ENCODE measurements at regions not wholly inside any gene's neighbourhood (a gene's known extent, or its start where the extent isn't known, plus 50 kb on each side); places are given as distances from the start of the nearest gene placed in this dataset.

DNA sequence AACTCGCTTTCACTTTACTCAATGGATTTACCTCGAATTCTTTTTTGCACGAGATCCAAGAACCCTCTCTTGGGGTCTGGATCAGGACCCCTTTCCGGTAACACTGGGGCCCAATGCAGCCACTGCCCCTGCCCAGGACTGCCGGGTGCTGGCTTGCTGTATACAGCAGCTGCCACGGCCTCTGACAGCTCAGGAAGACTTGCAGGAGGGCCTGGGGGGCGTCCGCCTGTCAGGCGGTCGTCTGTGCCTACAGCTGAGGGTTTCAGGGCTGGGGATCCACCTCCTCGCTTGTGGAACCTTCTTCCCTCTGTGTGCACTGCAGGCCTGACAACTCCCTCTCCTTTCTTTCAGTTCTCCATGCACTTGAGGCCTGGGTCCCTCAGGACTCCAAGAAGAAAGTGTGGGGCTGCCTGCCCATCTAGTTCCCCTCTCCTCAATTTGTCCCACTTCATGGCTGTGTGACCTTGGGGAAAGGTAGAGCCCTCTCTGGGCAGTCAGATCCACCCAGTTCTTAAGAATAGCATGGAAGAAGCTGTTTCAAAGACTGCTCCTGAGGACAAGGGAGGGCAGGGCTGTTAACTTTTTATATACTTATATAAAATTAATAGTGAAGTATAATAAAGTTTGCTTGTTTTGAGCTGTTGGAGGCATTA, 75.0 kb upstream of the LGSN start:
- no peak for TF ChIP-seq YY1 (IDR thresholded peaks at IDR 0.05; ENCODE audit: extremely low read depth, insufficient replicate concordance, low read depth, low read length)
- TF ChIP-seq JUND (IDR thresholded peaks at IDR 0.05) = no peak
- TF ChIP-seq TCF7L2 (IDR thresholded peaks at IDR 0.05; ENCODE audit: borderline replicate concordance, extremely low read depth, insufficient read depth, insufficient read length) = no peak
- TF ChIP-seq ELF1 (IDR thresholded peaks at IDR 0.05; ENCODE audit: borderline replicate concordance, low read depth) = no peak
- no peak for TF ChIP-seq RAD21 (IDR thresholded peaks at IDR 0.05; ENCODE audit: low read depth)
- no peak for TF ChIP-seq SP1 (IDR thresholded peaks at IDR 0.05; ENCODE audit: low read depth)
- TF ChIP-seq SIN3A (IDR thresholded peaks at IDR 0.05; ENCODE audit: low read depth) = no peak
- no peak for TF ChIP-seq POLR2AphosphoS5 (IDR thresholded peaks at IDR 0.05; ENCODE audit: low read depth, low read length)
- no peak for TF ChIP-seq EZH2 (IDR thresholded peaks at IDR 0.05)
- no peak for TF ChIP-seq POLR2A (IDR thresholded peaks at IDR 0.05; ENCODE audit: borderline replicate concordance, extremely low read depth, insufficient read depth, insufficient read length)
- no peak for TF ChIP-seq EGR1 (IDR thresholded peaks at IDR 0.05; ENCODE audit: low read depth)
- no peak for TF ChIP-seq ZNF274 (IDR thresholded peaks at IDR 0.05; ENCODE audit: low read depth, low read length)
- TF ChIP-seq CBX3 (IDR thresholded peaks at IDR 0.05; ENCODE audit: low read depth) = no peak
- TF ChIP-seq, protein P1, sequence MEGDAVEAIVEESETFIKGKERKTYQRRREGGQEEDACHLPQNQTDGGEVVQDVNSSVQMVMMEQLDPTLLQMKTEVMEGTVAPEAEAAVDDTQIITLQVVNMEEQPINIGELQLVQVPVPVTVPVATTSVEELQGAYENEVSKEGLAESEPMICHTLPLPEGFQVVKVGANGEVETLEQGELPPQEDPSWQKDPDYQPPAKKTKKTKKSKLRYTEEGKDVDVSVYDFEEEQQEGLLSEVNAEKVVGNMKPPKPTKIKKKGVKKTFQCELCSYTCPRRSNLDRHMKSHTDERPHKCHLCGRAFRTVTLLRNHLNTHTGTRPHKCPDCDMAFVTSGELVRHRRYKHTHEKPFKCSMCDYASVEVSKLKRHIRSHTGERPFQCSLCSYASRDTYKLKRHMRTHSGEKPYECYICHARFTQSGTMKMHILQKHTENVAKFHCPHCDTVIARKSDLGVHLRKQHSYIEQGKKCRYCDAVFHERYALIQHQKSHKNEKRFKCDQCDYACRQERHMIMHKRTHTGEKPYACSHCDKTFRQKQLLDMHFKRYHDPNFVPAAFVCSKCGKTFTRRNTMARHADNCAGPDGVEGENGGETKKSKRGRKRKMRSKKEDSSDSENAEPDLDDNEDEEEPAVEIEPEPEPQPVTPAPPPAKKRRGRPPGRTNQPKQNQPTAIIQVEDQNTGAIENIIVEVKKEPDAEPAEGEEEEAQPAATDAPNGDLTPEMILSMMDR (IDR thresholded peaks at IDR 0.05 in 2 of 3, conservative IDR thresholded peaks at IDR 0.05 in 1 of 3; ENCODE audit: borderline replicate concordance in 1 of 3, insufficient read depth in 1 of 3, low read depth in 2 of 3, low read length in 2 of 3) = no peak
- TF ChIP-seq, protein P2, sequence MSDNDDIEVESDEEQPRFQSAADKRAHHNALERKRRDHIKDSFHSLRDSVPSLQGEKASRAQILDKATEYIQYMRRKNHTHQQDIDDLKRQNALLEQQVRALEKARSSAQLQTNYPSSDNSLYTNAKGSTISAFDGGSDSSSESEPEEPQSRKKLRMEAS (IDR thresholded peaks at IDR 0.05) = no peak
- TF ChIP-seq ZFX (IDR thresholded peaks at IDR 0.05) = no peak
- no peak for TF ChIP-seq SRF (IDR thresholded peaks at IDR 0.05; ENCODE audit: low read depth)
- no peak for TF ChIP-seq CEBPB (IDR thresholded peaks at IDR 0.05; ENCODE audit: low read depth)
- Histone ChIP-seq H3K79me2 (ENCODE audit: insufficient read depth, low read length) (no peaks in the 10 kb centered on the region), H2AFZ (ENCODE audit: low read depth, low read length, poor library complexity, severe bottlenecking) (no peak overlapping the region), H3K9me2 (ENCODE audit: insufficient read depth) (no peaks in the 10 kb centered on the region), H4K20me1 (ENCODE audit: insufficient read depth) (no peaks in the 10 kb centered on the region), H3K36me3 (ENCODE audit: control insufficient read depth in 1 of 2, insufficient read depth in 2 of 2, low read length in 2 of 2) (no peaks in the 10 kb centered on the region), H3K4me2 (ENCODE audit: low read length) (no peak overlapping the region), H3K4me3 (replicated peaks in 1 of 2; ENCODE audit: low read depth in 1 of 2, low read length in 2 of 2) (no peak overlapping the region), H3K9me3 (ENCODE audit: control insufficient read depth in 1 of 2, insufficient read depth in 1 of 2, low read depth in 1 of 2, low read length in 2 of 2) (no peaks in the 10 kb centered on the region), H3K27ac (ENCODE audit: low read depth, low read length) (no peak overlapping the region), H3K27me3 (ENCODE audit: insufficient read depth, low read length) (no peaks in the 10 kb centered on the region), H3K9ac (ENCODE audit: low read length) (no peak overlapping the region), H3K4me1 (ENCODE audit: control insufficient read depth in 1 of 2, insufficient read depth in 2 of 2, low read length in 2 of 2) (no peaks in the 10 kb centered on the region)
- DNase-seq (ENCODE audit: low read depth, low spot score) (no peak), ATAC-seq (no peak)
- intact Hi-C loops (cut with micrococcal nuclease) = no loop called here
- BruUV-seq (replicated peaks) = no TSS peak
- CTCF ChIA-PET = no interaction called here
- RAD21 ChIA-PET (ENCODE audit: low non-redundant PET in 1 of 2, low total read pairs in 2 of 2, uncharacterized antibody in 2 of 2, unreplicated experiment in 2 of 2) = no interaction called here
- POLR2A ChIA-PET = no interaction called here
